Memory B cell (primary cell): ENCODE measurements at regions not wholly inside any gene's neighbourhood (a gene's known extent, or its start where the extent isn't known, plus 50 kb on each side); places are given as distances from the start of the nearest gene placed in this dataset.

Experiments used
- ATAC-seq: fragments of 150-1000 bp; cut with Tn5 transposase; 2 replicates; pipeline ENCODE4 v1.10.0; 2021; ENCODE audit warnings: low read depth, mild to moderate bottlenecking, moderate library complexity
- DNase-seq, 2 donors: peaks; one replicate each; pipeline ENCODE4 v3.0.0; 2022; ENCODE audit warnings: low spot score in 2 of 2
- H3K27ac Mint-ChIP-seq: one replicate; pipeline ENCODE4 v1.8.0; 2022; ENCODE audit warnings: mild to moderate bottlenecking, moderate library complexity, mixed read lengths
- H3K27me3 Mint-ChIP-seq: one replicate; pipeline ENCODE4 v1.8.0; 2022; ENCODE audit warnings: mixed read lengths
- H3K36me3 Mint-ChIP-seq: one replicate; pipeline ENCODE4 v1.8.0; 2022; ENCODE audit warnings: mild to moderate bottlenecking, mixed read lengths
- H3K4me1 Mint-ChIP-seq: one replicate; pipeline ENCODE4 v1.8.0; 2022; ENCODE audit warnings: mixed read lengths
- H3K4me3 Mint-ChIP-seq: one replicate; pipeline ENCODE4 v1.8.0; 2022; ENCODE audit warnings: mild to moderate bottlenecking, moderate library complexity, mixed read lengths
- H3K9me3 Mint-ChIP-seq: one replicate; pipeline ENCODE4 v1.8.0; 2022; ENCODE audit warnings: mixed read lengths

- Mint-ChIP-seq H3K27me3 (peaks cover 2% of the 10 kb centered on the region), H3K4me3 (no peak overlapping the region), H3K4me1 (no peaks in the 10 kb centered on the region), H3K36me3 (peaks cover 10% of the 10 kb centered on the region), H3K9me3 (peaks cover 6% of the 10 kb centered on the region), H3K27ac (no peak overlapping the region)
- no peak for ATAC-seq
- DNase-seq: no peak
These were observed 102.3 kb downstream of the OSR1 start for GRCh38 chr2:19256121-19256601.

GRCh38 chr2:19255481-19255880 is 102.9 kb downstream of the OSR1 start:
- ATAC-seq: no peak
- Mint-ChIP-seq H3K4me3 (no peak overlapping the region), H3K27ac (no peak overlapping the region), H3K9me3 (peaks cover 6% of the 10 kb centered on the region), H3K36me3 (peaks cover 10% of the 10 kb centered on the region), H3K4me1 (no peaks in the 10 kb centered on the region), H3K27me3 (peaks cover 2% of the 10 kb centered on the region)
- no peak for DNase-seq

- ATAC-seq (no peak), DNase-seq (no peak)
- peaks cover 9% of the 10 kb centered on the region for H3K36me3 Mint-ChIP-seq
- H3K4me1 Mint-ChIP-seq: no peaks in the 10 kb centered on the region
- H3K27ac Mint-ChIP-seq: no peak overlapping the region
- H3K27me3 Mint-ChIP-seq: peaks cover 2% of the 10 kb centered on the region
- peaks cover 1% of the 10 kb centered on the region for H3K9me3 Mint-ChIP-seq
- no peak overlapping the region for H3K4me3 Mint-ChIP-seq
These were observed 106.9 kb downstream of the OSR1 start for GRCh38 chr2:19251554-19251953.

GRCh38 chr2:19250906-19251305 is 107.5 kb downstream of the OSR1 start:
- H3K27ac Mint-ChIP-seq: no peak overlapping the region
- H3K9me3 Mint-ChIP-seq: peaks cover 1% of the 10 kb centered on the region
- ATAC-seq (no peak), DNase-seq (no peak)
- H3K36me3 Mint-ChIP-seq: peaks cover 9% of the 10 kb centered on the region
- no peaks in the 10 kb centered on the region for H3K4me1 Mint-ChIP-seq
- no peak overlapping the region for H3K4me3 Mint-ChIP-seq
- H3K27me3 Mint-ChIP-seq: peaks cover 2% of the 10 kb centered on the region

- Mint-ChIP-seq H3K27ac (no peak overlapping the region), H3K36me3 (no peaks in the 10 kb centered on the region), H3K4me1 (no peaks in the 10 kb centered on the region), H3K4me3 (no peak overlapping the region), H3K27me3 (no peaks in the 10 kb centered on the region), H3K9me3 (no peaks in the 10 kb centered on the region)
- no peak for ATAC-seq
- no peak for DNase-seq
These were observed 111.2 kb downstream of the OSR1 start for GRCh38 chr2:19247186-19247585.

GRCh38 chr2:19246496-19246895 is 111.9 kb downstream of the OSR1 start:
- Mint-ChIP-seq H3K4me1 (no peaks in the 10 kb centered on the region), H3K9me3 (no peaks in the 10 kb centered on the region), H3K36me3 (no peaks in the 10 kb centered on the region), H3K4me3 (no peak overlapping the region), H3K27me3 (no peaks in the 10 kb centered on the region), H3K27ac (no peak overlapping the region)
- DNase-seq: no peak
- ATAC-seq: no peak

GRCh38 chr2:19244460-19245363 is 113.7 kb downstream of the OSR1 start:
- no peak for ATAC-seq

GRCh38 chr2:19238440-19239060 is 119.9 kb downstream of the OSR1 start:
- no peaks in the 10 kb centered on the region for H3K4me1 Mint-ChIP-seq
- peaks cover 1% of the 10 kb centered on the region for H3K27me3 Mint-ChIP-seq
- no peaks in the 10 kb centered on the region for H3K36me3 Mint-ChIP-seq
- no peaks in the 10 kb centered on the region for H3K9me3 Mint-ChIP-seq
- DNase-seq (no peak), ATAC-seq (no peak)
- no peak overlapping the region for H3K27ac Mint-ChIP-seq
- H3K4me3 Mint-ChIP-seq: no peak overlapping the region

More at GRCh38 chr2:19244460-19245363, 113.7 kb downstream of the OSR1 start:
- Mint-ChIP-seq H3K27me3 (peaks cover 1% of the 10 kb centered on the region), H3K36me3 (no peaks in the 10 kb centered on the region), H3K9me3 (no peaks in the 10 kb centered on the region), H3K4me1 (no peaks in the 10 kb centered on the region), H3K27ac (no peak overlapping the region), H3K4me3 (no peak overlapping the region)
- DNase-seq: no peak

GRCh38 chr2:19235308-19235707 is 123.1 kb downstream of the OSR1 start:
- Mint-ChIP-seq H3K4me1 (no peaks in the 10 kb centered on the region), H3K36me3 (no peaks in the 10 kb centered on the region), H3K4me3 (no peak overlapping the region), H3K27me3 (no peaks in the 10 kb centered on the region), H3K9me3 (no peaks in the 10 kb centered on the region), H3K27ac (no peak overlapping the region)
- no peak for ATAC-seq
- no peak for DNase-seq

- H3K4me1 Mint-ChIP-seq: no peaks in the 10 kb centered on the region
- H3K36me3 Mint-ChIP-seq: no peaks in the 10 kb centered on the region
- ATAC-seq (no peak), DNase-seq (no peak)
- H3K27me3 Mint-ChIP-seq: peaks cover 2% of the 10 kb centered on the region
- no peak overlapping the region for H3K27ac Mint-ChIP-seq
- H3K9me3 Mint-ChIP-seq: no peaks in the 10 kb centered on the region
- no peak overlapping the region for H3K4me3 Mint-ChIP-seq
These were observed 126.1 kb downstream of the OSR1 start for GRCh38 chr2:19232312-19232711.

GRCh38 chr2:19231625-19232024 is 126.8 kb downstream of the OSR1 start:
- ATAC-seq (no peak), DNase-seq (no peak)
- H3K4me1 Mint-ChIP-seq: no peaks in the 10 kb centered on the region
- no peaks in the 10 kb centered on the region for H3K9me3 Mint-ChIP-seq
- no peak overlapping the region for H3K4me3 Mint-ChIP-seq
- no peaks in the 10 kb centered on the region for H3K36me3 Mint-ChIP-seq
- H3K27ac Mint-ChIP-seq: no peak overlapping the region
- H3K27me3 Mint-ChIP-seq: peaks cover 2% of the 10 kb centered on the region

- ATAC-seq: no peak
These were observed 127.8 kb downstream of the OSR1 start for GRCh38 chr2:19230626-19231025.

GRCh38 chr2:19228715-19229114 is 129.7 kb downstream of the OSR1 start:
- Mint-ChIP-seq H3K9me3 (no peaks in the 10 kb centered on the region), H3K36me3 (no peaks in the 10 kb centered on the region), H3K27ac (no peak overlapping the region), H3K4me1 (no peaks in the 10 kb centered on the region), H3K27me3 (peaks cover 2% of the 10 kb centered on the region), H3K4me3 (no peak overlapping the region)
- DNase-seq (no peak), ATAC-seq (no peak)

More at GRCh38 chr2:19230626-19231025, 127.8 kb downstream of the OSR1 start:
- no peaks in the 10 kb centered on the region for H3K4me1 Mint-ChIP-seq
- no peaks in the 10 kb centered on the region for H3K36me3 Mint-ChIP-seq
- H3K9me3 Mint-ChIP-seq: no peaks in the 10 kb centered on the region
- no peak overlapping the region for H3K4me3 Mint-ChIP-seq
- peaks cover 2% of the 10 kb centered on the region for H3K27me3 Mint-ChIP-seq
- no peak overlapping the region for H3K27ac Mint-ChIP-seq
- DNase-seq: no peak

GRCh38 chr2:19228181-19228593 is 130.2 kb downstream of the OSR1 start:
- Mint-ChIP-seq H3K9me3 (no peaks in the 10 kb centered on the region), H3K4me3 (no peak overlapping the region), H3K27me3 (peaks cover 2% of the 10 kb centered on the region), H3K36me3 (no peaks in the 10 kb centered on the region), H3K27ac (no peak overlapping the region), H3K4me1 (no peaks in the 10 kb centered on the region)
- DNase-seq (no peak), ATAC-seq (no peak)
